SK-N-SH (cell line): ENCODE measurements at regions not wholly inside any gene's neighbourhood (a gene's known extent, or its start where the extent isn't known, plus 50 kb on each side); places are given as distances from the start of the nearest gene placed in this dataset.

Experiments
- CTCF ChIP-seq: fragments of 200-600 bp; sonication (generic); IDR thresholded peaks from 2 replicates; pipeline ENCODE4 v1.6.1; 2017; ENCODE audit warnings: antibody characterized with exemption, mild to moderate bottlenecking, moderate library complexity
- EP300 ChIP-seq, 2 experiments: IDR thresholded peaks; 2 replicates each; pipeline versions ENCODE4 v1.4.0 to v1.6.1; 2012; ENCODE audit warnings: borderline replicate concordance in 1 of 2, low read depth in 1 of 2, low read length in 1 of 2
- EZH2phosphoT487 ChIP-seq: fragments of 200-600 bp; sonication (generic); IDR thresholded peaks from 2 replicates; pipeline ENCODE4 v1.6.1; 2017; ENCODE audit warnings: low read depth, mixed run types, mild to moderate bottlenecking, antibody characterized with exemption, moderate library complexity, borderline replicate concordance
- FOXM1 ChIP-seq: IDR thresholded peaks from 2 replicates; pipeline ENCODE4 v1.4.0; 2012; ENCODE audit warnings: low read depth, mild to moderate bottlenecking
- GABPA ChIP-seq: IDR thresholded peaks from 2 replicates; pipeline ENCODE4 v1.4.0; 2012; ENCODE audit warnings: low read depth, mild to moderate bottlenecking
- MAX ChIP-seq: IDR thresholded peaks from 2 replicates; pipeline ENCODE4 v1.4.0; 2012; ENCODE audit warnings: low read depth
- MEF2A ChIP-seq: IDR thresholded peaks from 2 replicates; pipeline ENCODE4 v1.4.0; 2012; ENCODE audit warnings: low read depth, borderline replicate concordance
- RAD21 ChIP-seq: IDR thresholded peaks from 2 replicates; pipeline ENCODE4 v1.6.1; 2012; ENCODE audit warnings: mild to moderate bottlenecking, low read length
- SIN3A ChIP-seq: IDR thresholded peaks from 2 replicates; pipeline ENCODE4 v1.6.1; 2012; ENCODE audit warnings: low read depth, mild to moderate bottlenecking, low read length, moderate library complexity, borderline replicate concordance

- no peak for TF ChIP-seq FOXM1
- TF ChIP-seq CTCF = no peak
- TF ChIP-seq GABPA = no peak
- TF ChIP-seq EP300 (IDR thresholded peaks at IDR 0.05; ENCODE audit: borderline replicate concordance in 1 of 2, low read depth in 1 of 2, low read length in 1 of 2) = no peak
- no peak for TF ChIP-seq MAX
- TF ChIP-seq EZH2phosphoT487 = no peak
- TF ChIP-seq RAD21 = no peak
- no peak for TF ChIP-seq MEF2A
- TF ChIP-seq SIN3A = no peak
Observed at GRCh38 chr2:51105811-51106210, 73.9 kb upstream of the NRXN1 start.
